Fibroblast of mammary gland (primary cell): ENCODE measurements at regions not wholly inside any gene's neighbourhood (a gene's known extent, or its start where the extent isn't known, plus 50 kb on each side); places are given as distances from the start of the nearest gene placed in this dataset.
A peak's percentile ranks its signal among the peaks of the same experiment; 100 is the strongest.

ENCODE experiments used
- DNase-seq: peaks from one replicate; pipeline ENCODE4 v3.0.0-alpha.2; 2010; ENCODE audit warnings: low read depth
- H3K4me3 ChIP-seq: 2 replicates; pipeline ENCODE4 v1.5.1; 2011; ENCODE audit warnings: low read depth, mild to moderate bottlenecking, low read length, moderate library complexity; ENCODE audit not compliant: control insufficient read depth
- TF ChIP-seq, protein P1 (sequence below): conservative IDR thresholded peaks from 2 replicates; pipeline ENCODE4 v1.5.1; 2011; ENCODE audit warnings: low read depth, low read length, inconsistent platforms; ENCODE audit not compliant: control insufficient read depth, insufficient read depth

DNA sequence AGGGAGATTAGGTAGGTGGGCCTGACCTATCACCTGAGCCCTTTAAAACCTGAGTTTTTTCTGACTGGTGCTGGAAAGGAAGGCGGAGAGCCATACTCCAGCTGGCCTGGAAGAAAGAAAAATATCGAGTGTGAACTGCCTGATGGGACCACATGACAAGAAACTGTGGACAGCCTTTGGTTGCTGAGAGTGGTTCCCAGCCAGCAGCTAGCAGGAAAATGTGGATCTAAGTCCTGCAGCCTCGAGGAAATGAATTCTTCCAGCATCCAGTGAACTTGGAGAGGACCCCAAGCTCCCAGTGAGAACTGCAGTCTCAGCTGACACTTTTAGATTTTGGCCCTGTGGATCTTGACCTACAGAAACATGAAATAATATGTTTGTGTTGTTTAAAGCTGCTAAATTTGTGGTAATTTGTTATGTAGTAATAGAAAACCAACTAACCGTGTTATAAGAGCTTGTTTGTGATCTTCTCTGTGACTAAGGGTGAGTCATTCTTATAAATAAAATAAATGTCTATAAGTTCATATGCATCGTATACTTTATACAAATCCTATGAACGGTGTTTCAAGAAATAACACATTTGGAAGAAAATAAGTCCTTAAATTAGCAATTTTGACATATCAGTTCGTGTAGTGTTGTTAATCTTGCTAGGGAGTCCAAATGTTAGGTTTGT, 359.6 kb downstream of the BMP4 start:
- DNase-seq: peak; percentile 7
- TF ChIP-seq, protein P1, sequence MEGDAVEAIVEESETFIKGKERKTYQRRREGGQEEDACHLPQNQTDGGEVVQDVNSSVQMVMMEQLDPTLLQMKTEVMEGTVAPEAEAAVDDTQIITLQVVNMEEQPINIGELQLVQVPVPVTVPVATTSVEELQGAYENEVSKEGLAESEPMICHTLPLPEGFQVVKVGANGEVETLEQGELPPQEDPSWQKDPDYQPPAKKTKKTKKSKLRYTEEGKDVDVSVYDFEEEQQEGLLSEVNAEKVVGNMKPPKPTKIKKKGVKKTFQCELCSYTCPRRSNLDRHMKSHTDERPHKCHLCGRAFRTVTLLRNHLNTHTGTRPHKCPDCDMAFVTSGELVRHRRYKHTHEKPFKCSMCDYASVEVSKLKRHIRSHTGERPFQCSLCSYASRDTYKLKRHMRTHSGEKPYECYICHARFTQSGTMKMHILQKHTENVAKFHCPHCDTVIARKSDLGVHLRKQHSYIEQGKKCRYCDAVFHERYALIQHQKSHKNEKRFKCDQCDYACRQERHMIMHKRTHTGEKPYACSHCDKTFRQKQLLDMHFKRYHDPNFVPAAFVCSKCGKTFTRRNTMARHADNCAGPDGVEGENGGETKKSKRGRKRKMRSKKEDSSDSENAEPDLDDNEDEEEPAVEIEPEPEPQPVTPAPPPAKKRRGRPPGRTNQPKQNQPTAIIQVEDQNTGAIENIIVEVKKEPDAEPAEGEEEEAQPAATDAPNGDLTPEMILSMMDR: no peak
- H3K4me3 ChIP-seq: no peak overlapping the region

DNA sequence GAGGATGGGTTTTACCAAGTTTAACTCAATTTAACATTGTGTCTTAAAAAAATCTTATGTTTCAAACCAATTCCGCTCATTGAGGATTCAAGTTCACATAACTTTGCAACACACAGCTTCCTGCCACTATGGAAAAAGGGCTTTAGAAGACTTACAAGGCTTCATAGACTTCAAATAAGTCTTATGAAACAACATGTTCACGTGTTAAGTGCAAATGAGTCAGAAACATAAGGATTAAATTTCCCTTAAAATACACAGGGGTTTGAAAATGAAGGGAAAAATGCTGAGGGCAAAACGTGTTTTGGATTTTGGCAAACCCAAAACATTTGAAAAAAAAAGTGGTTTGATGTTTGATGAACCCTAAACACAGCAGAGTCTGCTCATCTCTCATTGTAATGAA, 364.8 kb downstream of the BMP4 start:
- no peak overlapping the region for H3K4me3 ChIP-seq
- TF ChIP-seq, protein P1: no peak
- DNase-seq: peak; percentile 10

DNA sequence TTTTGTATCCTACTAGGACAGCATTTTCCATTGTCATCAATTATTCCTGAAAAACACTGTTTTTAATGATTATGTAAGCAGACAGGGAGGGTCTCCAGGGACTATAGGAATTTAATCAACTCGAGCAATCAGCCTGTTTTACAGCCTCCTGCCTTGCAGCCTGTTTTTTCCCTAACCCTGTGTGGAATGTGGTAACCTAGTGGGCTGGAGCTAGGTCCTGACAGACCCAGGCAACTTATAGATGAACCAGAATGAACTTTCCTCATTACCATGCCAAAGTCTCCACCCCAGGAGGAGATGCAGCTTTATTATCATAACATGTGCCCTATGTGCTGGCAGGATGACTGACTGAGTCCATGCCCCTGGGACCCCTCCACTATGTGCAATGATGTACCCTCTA, 375.1 kb downstream of the BMP4 start:
- no peak overlapping the region for H3K4me3 ChIP-seq
- TF ChIP-seq, protein P1: no peak
- DNase-seq: no peak

DNA sequence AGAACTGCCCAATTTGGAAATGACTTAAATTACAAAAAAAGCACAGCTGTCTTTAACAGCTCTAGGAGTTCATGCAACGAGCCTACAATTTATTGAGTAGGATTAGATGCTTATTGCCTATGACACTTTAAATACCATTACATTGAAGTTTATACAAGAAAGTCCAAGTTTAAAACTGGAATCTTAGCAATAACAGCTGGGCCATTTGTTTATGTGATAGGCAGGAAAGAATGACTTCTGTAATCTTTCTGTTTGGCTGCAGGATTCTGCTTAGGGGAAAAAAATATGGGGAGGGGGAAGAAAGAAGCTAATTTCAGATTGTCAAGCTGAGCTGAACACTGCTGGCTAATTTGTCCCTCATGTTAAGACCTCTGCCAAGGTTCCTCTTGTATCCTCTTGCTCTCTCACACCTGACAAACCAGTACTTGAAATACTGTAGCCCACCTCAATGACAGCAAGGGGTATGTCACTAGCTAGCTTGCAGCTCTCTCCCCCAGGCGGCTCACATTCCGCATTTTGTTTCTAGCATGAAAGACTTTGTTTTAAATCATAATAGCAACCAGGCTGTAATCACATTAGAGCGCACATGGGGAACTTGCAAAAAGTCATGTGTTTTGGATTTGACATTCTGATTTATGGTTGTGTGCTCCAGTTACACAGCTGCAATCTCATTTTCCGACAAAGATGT, 384.8 kb downstream of the BMP4 start:
- no peak for DNase-seq
- TF ChIP-seq, protein P1: no peak
- no peak overlapping the region for H3K4me3 ChIP-seq

DNA sequence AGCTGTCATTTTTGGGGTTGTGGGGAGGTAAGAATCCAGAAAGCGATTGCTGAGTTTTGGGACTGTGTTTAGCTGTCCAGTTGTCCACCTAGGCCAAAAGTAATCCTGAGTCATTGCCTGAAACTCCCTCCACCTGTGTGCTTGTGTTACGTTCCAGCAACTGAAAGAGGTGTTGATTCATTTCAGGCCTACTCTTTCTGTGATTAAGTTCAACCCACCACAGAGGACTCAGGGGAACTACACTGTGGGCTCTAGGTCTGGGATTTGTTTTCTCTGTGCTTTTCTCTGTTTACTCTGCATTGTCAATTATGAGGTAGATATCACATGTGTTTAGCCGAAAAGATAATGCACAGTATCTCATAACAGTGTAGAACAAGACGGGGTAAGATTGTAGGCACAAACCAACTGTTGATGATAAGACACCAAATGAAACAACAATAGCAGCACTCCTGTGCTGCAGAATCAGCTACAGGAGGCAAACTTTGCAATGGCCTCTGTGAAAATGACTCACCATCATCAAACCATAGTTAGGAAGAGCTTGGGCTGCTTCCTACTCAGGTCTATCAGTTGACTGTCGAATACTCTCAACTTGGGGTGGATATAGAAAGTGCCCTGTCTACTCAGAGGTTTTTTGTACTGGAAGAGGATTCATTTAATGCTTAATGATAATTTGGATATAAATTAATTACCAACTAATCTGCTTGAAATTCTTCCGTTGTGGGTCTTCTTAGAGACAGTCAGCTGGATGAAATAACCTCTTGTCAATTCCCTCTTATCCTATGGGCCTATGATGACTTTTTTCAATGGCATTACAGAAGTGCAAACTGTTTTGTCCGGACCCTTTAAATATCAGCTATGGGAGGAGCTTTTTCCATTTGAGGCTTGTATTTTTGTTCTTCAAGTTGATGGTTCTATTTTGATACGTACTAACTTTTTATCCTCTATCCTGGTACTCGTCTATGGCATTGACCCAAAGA, 385.9 kb downstream of the BMP4 start:
- TF ChIP-seq, protein P1: no peak
- no peak for DNase-seq
- H3K4me3 ChIP-seq: no peak overlapping the region

DNA sequence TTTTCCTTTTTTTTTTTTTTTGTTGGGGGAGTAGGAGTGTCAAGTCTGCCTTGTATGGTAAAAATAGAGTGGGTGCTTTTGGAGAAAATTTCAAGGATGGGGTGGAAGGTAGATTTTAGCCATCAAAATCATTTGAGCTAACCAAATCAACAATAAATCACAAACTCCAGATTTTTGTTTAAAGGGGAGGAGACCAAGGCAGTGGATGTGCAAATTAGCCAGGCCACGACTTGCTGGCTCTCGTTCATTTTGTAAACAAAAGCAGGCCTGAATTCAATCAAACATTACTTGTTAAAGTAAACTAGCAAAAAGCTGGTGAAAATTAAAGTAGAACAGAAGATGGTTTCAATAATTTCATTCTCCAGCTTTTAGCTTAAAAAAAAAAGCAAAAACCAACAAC, 387.2 kb downstream of the BMP4 start:
- no peak for DNase-seq
- no peak overlapping the region for H3K4me3 ChIP-seq

More for the DNA sequence above, 387.2 kb downstream of the BMP4 start:
- TF ChIP-seq, protein P1: no peak
